ENCODE measurements at regions not wholly inside any gene's neighbourhood (a gene's known extent, or its start where the extent isn't known, plus 50 kb on each side); places are given as distances from the start of the nearest gene placed in this dataset.

GRCh38 chr10:62707810-62708209 lies 96.7 kb upstream of the ADO start:
- TF ChIP-seq POLR2A (IDR thresholded peaks at IDR 0.05; ENCODE audit: extremely low read depth, insufficient read length) (no peak), CTCF (IDR thresholded peaks at IDR 0.05; ENCODE audit: low read depth, low read length) (no peak)
- TF ChIP-seq, protein P1, sequence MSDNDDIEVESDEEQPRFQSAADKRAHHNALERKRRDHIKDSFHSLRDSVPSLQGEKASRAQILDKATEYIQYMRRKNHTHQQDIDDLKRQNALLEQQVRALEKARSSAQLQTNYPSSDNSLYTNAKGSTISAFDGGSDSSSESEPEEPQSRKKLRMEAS (IDR thresholded peaks at IDR 0.05; ENCODE audit: low read depth, low read length) = no peak
